ENCODE measurements at regions not wholly inside any gene's neighbourhood (a gene's known extent, or its start where the extent isn't known, plus 50 kb on each side); places are given as distances from the start of the nearest gene placed in this dataset.

DNA sequence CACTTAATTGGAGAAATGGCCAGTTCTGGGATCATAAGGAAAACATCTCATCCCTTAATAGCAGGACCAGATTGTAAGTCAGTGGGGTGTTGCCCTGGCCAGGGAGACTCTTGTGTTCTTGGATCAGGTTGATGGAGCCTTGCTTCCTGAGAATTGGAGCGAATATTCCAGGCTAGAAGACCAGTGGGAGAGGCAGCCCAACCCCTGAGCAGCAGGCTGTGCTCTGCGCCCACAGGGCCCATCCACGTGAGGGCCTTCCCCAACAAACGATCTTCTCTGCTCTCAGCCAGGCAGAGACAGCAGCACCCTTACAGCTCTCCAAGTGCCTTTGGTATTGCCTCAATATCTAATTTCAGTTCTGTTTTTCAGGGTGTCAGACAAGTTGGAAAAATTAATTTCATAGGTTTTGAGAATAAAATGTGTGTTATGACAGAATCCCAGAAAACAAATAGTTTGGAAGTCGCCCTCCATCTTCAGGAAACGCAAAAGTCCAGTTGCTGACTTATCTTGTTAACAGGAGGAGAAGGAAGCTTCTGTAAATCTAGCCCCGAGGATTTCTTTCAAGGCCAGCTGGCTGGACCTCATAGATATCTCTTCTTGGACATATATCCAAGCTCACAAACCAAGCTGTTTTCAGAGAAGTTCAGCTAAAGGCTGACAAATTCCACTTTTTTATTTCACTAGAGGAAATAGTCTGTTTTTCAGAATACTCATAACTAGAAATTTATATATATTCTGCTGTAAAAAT, 105.5 kb downstream of the COPS8 start:
- TF ChIP-seq CTCF (IDR thresholded peaks at IDR 0.05) (no peak), POLR2AphosphoS5 (IDR thresholded peaks at IDR 0.05) (no peak)

All from suprapubic skin (tissue), 3 donors.